Sigmoid colon (tissue), 4 donors: ENCODE measurements at regions not wholly inside any gene's neighbourhood (a gene's known extent, or its start where the extent isn't known, plus 50 kb on each side); places are given as distances from the start of the nearest gene placed in this dataset.

Source experiments
- POLR2A ChIP-seq, 2 donors: fragments of 450-650 bp; IDR thresholded peaks; one replicate each; pipeline ENCODE4 v1.6.1; 2016; ENCODE audit warnings: antibody characterized with exemption in 2 of 2, mild to moderate bottlenecking in 2 of 2, moderate library complexity in 2 of 2
- POLR2AphosphoS5 ChIP-seq, 4 donors: sonication (generic); formaldehyde crosslinking; IDR thresholded peaks; one replicate each; pipeline ENCODE4 v1.6.1; 2017; ENCODE audit warnings: antibody characterized with exemption in 4 of 4

GRCh38 chr1:36645867-36646266 is 163.2 kb upstream of the CSF3R start:
- no peak for TF ChIP-seq POLR2AphosphoS5 (IDR thresholded peaks at IDR 0.05)
- TF ChIP-seq POLR2A (IDR thresholded peaks at IDR 0.05), result no peak
